Natural killer cell (primary cell): ENCODE measurements at regions not wholly inside any gene's neighbourhood (a gene's known extent, or its start where the extent isn't known, plus 50 kb on each side); places are given as distances from the start of the nearest gene placed in this dataset.

Source experiments
- ATAC-seq, 3 donors: fragments of 150-1000 bp in 2 of 3; fragments of 200-7000 bp in 1 of 3; cut with Tn5 transposase; 1 replicate in 1 of 3; 2 replicates in 2 of 3; pipeline ENCODE4 v1.10.0; 2021; ENCODE audit warnings: mild to moderate bottlenecking in 2 of 3, moderate library complexity in 2 of 3
- DNase-seq, 2 donors: peaks; one replicate each; pipeline versions ENCODE4 v3.0.0 to v3.0.0-alpha.2; 2013 to 2021; ENCODE audit warnings: mixed read lengths in 1 of 2
- H3K27ac ChIP-seq: one replicate; pipeline ENCODE4 v1.5.1; 2013; ENCODE audit warnings: mild to moderate bottlenecking, low read length
- H3K27me3 ChIP-seq: one replicate; pipeline ENCODE4 v1.6.1; 2013; ENCODE audit warnings: low read length; ENCODE audit not compliant: control insufficient read depth, insufficient read depth
- H3K36me3 ChIP-seq: one replicate; pipeline ENCODE4 v1.6.1; 2013; ENCODE audit warnings: low read length; ENCODE audit not compliant: control insufficient read depth, insufficient read depth
- H3K4me1 ChIP-seq: one replicate; pipeline ENCODE4 v1.6.1; 2013; ENCODE audit warnings: low read length; ENCODE audit not compliant: control insufficient read depth, insufficient read depth
- H3K4me3 ChIP-seq: one replicate; pipeline ENCODE4 v1.5.1; 2013; ENCODE audit warnings: low read length
- H3K9me3 ChIP-seq: one replicate; pipeline ENCODE4 v1.6.1; 2013; ENCODE audit warnings: low read length; ENCODE audit not compliant: control insufficient read depth, insufficient read depth
- H3K27ac Mint-ChIP-seq, 2 donors: one replicate each; pipeline ENCODE4 v1.8.0; 2022; ENCODE audit warnings: mild to moderate bottlenecking in 2 of 2, mixed read lengths in 2 of 2, moderate library complexity in 1 of 2
- H3K27me3 Mint-ChIP-seq, 2 donors: one replicate each; pipeline ENCODE4 v1.8.0; 2022; ENCODE audit warnings: low read depth in 2 of 2, mixed read lengths in 2 of 2
- H3K36me3 Mint-ChIP-seq: one replicate; pipeline ENCODE4 v1.8.0; 2022; ENCODE audit warnings: mixed read lengths
- H3K4me1 Mint-ChIP-seq, 2 donors: one replicate each; pipeline ENCODE4 v1.8.0; 2022; ENCODE audit warnings: mixed read lengths in 2 of 2
- H3K4me3 Mint-ChIP-seq: one replicate; pipeline ENCODE4 v1.8.0; 2022; ENCODE audit warnings: mild to moderate bottlenecking, moderate library complexity, mixed read lengths
- H3K9me3 Mint-ChIP-seq, 2 donors: one replicate each; pipeline ENCODE4 v1.8.0; 2022; ENCODE audit warnings: mixed read lengths in 2 of 2
- CTCF ChIP-seq: fragments of 200-600 bp; IDR thresholded peaks from one replicate; pipeline ENCODE4 v1.8.0; 2022; ENCODE audit warnings: antibody characterized with exemption
- WGBS: methylation state at CpG from one replicate; pipeline ENCODE4 v1.1.7; 2013; ENCODE audit warnings: missing lambda C conversion rate; ENCODE audit not compliant: insufficient coverage; 5-methylcytosine and 5-hydroxymethylcytosine counted together
- intact Hi-C: fragments of 100-400 bp; cut with micrococcal nuclease; formaldehyde crosslinking; loops from one replicate; pipeline ENCODE4 v1.14.2; 2022

- Histone ChIP-seq H3K27ac (no peak overlapping the region), H3K36me3 (no peaks in the 10 kb centered on the region), H3K27me3 (no peaks in the 10 kb centered on the region), H3K4me3 (no peak overlapping the region), H3K9me3 (no peaks in the 10 kb centered on the region), H3K4me1 (no peaks in the 10 kb centered on the region)
- DNase-seq (no peak), ATAC-seq (no peak)
- WGBS, result 95% methylated on average over 10 of the region's 10 CpGs
- no peaks in the 10 kb centered on the region for H3K9me3 Mint-ChIP-seq
- H3K4me3 Mint-ChIP-seq, result no peak overlapping the region
- no peaks in the 10 kb centered on the region for H3K36me3 Mint-ChIP-seq
- no peak for TF ChIP-seq CTCF
- peaks cover 0 to 8% of the 10 kb centered on the region in 2 donors for H3K27me3 Mint-ChIP-seq
- intact Hi-C loops, result no loop called here
- no peaks in the 10 kb centered on the region for H3K4me1 Mint-ChIP-seq
- no peak overlapping the region for H3K27ac Mint-ChIP-seq
Measured at GRCh38 chr2:47636596-47637264, 65.9 kb upstream of the KCNK12 start.

GRCh38 chr2:47636176-47636575 lies 65.4 kb upstream of the KCNK12 start:
- no peak for ATAC-seq
- no peak overlapping the region for H3K4me3 Mint-ChIP-seq

GRCh38 chr2:47632754-47633153 lies 62.0 kb upstream of the KCNK12 start:
- no peaks in the 10 kb centered on the region for H3K9me3 Mint-ChIP-seq
- H3K4me1 ChIP-seq, result no peaks in the 10 kb centered on the region
- H3K27me3 ChIP-seq, result no peaks in the 10 kb centered on the region
- no peaks in the 10 kb centered on the region for H3K4me1 Mint-ChIP-seq
- H3K4me3 ChIP-seq, result no peak overlapping the region
- TF ChIP-seq CTCF, result no peak
- no peaks in the 10 kb centered on the region for H3K36me3 Mint-ChIP-seq
- intact Hi-C loops, result no loop called here
- no peaks in the 10 kb centered on the region for H3K9me3 ChIP-seq
- peaks cover 0 to 7% of the 10 kb centered on the region in 2 donors for H3K27me3 Mint-ChIP-seq
- no peak overlapping the region for H3K27ac ChIP-seq
- ATAC-seq (no peak), DNase-seq (no peak)
- H3K27ac Mint-ChIP-seq, result no peak overlapping the region
- H3K4me3 Mint-ChIP-seq, result no peak overlapping the region
- 72% methylated on average over 3 of the region's 3 CpGs for WGBS
- no peaks in the 10 kb centered on the region for H3K36me3 ChIP-seq

More at GRCh38 chr2:47636176-47636575, 65.4 kb upstream of the KCNK12 start:
- no peak for DNase-seq
- intact Hi-C loops, result no loop called here
- peaks cover 0 to 8% of the 10 kb centered on the region in 2 donors for H3K27me3 Mint-ChIP-seq
- no peaks in the 10 kb centered on the region for H3K36me3 ChIP-seq
- H3K27me3 ChIP-seq, result no peaks in the 10 kb centered on the region
- TF ChIP-seq CTCF, result no peak
- H3K27ac ChIP-seq, result no peak overlapping the region
- no peaks in the 10 kb centered on the region for H3K4me1 ChIP-seq
- H3K27ac Mint-ChIP-seq, result no peak overlapping the region
- H3K9me3 ChIP-seq, result no peaks in the 10 kb centered on the region
- H3K9me3 Mint-ChIP-seq, result no peaks in the 10 kb centered on the region
- H3K4me3 ChIP-seq, result no peak overlapping the region
- 87% methylated on average over 4 of the region's 4 CpGs for WGBS
- no peaks in the 10 kb centered on the region for H3K4me1 Mint-ChIP-seq
- no peaks in the 10 kb centered on the region for H3K36me3 Mint-ChIP-seq
